Panc1 (cell line): ENCODE measurements at regions not wholly inside any gene's neighbourhood (a gene's known extent, or its start where the extent isn't known, plus 50 kb on each side); places are given as distances from the start of the nearest gene placed in this dataset.

ENCODE experiments used
- ATAC-seq: fragments of 200-7000 bp; cut with Tn5 transposase; 2 replicates; pipeline ENCODE4 v1.9.1; 2020; ENCODE audit warnings: mild to moderate bottlenecking, moderate library complexity
- BruUV-seq: library from RNA; stranded (reverse); fragments of 400-500 nt; replicated peaks from 2 replicates; lab custom pipeline; 2021; lab: Mats Ljungman, UMichigan
- CTCF ChIA-PET: fragments of 300-600 bp; sonication (Branson Sonifier 250); formaldehyde crosslinking; loops from one replicate; lab custom pipeline; 2022; ENCODE audit warnings: antibody characterized with exemption; lab: Charles Lee
- POLR2A ChIA-PET: fragments of 300-600 bp; sonication (Branson Sonifier 250); formaldehyde crosslinking; loops from one replicate; lab custom pipeline; 2022; ENCODE audit warnings: antibody characterized with exemption; lab: Charles Lee
- DNase-seq: peaks from one replicate; pipeline ENCODE4 v3.0.0-alpha.2; 2010; ENCODE audit warnings: low read depth, low spot score
- H3K27ac ChIP-seq: 2 replicates; pipeline ENCODE4 v1.5.1; 2011; ENCODE audit warnings: mild to moderate bottlenecking, low read length, inconsistent platforms
- H3K27me3 ChIP-seq: fragments of 200-500 bp; sonication (Bioruptor generic); 2 replicates; pipeline ENCODE4 v1.6.0; 2014; ENCODE audit warnings: low read length, inconsistent platforms; ENCODE audit not compliant: control insufficient read depth, insufficient read depth
- H3K36me3 ChIP-seq: fragments of 200-500 bp; sonication (Bioruptor generic); 2 replicates; pipeline ENCODE4 v1.5.1; 2014; ENCODE audit warnings: inconsistent platforms, mild to moderate bottlenecking, low read length, moderate library complexity; ENCODE audit not compliant: control insufficient read depth, insufficient read depth
- H3K4me1 ChIP-seq: 2 replicates; pipeline ENCODE4 v1.5.1; 2011; ENCODE audit warnings: inconsistent platforms, mild to moderate bottlenecking, low read length, moderate library complexity; ENCODE audit not compliant: control insufficient read depth, insufficient read depth
- H3K4me3 ChIP-seq, 2 experiments: 2 replicates each; pipeline ENCODE4 v1.5.1; 2011 to 2012; ENCODE audit warnings: low read depth in 2 of 2, low read length in 2 of 2, mild to moderate bottlenecking in 2 of 2, inconsistent platforms in 1 of 2, moderate library complexity in 1 of 2
- H3K9me3 ChIP-seq: fragments of 200-500 bp; sonication (Bioruptor generic); 2 replicates; pipeline ENCODE4 v1.5.1; 2014; ENCODE audit warnings: low read depth, mild to moderate bottlenecking, inconsistent platforms, low read length, moderate library complexity; ENCODE audit not compliant: control insufficient read depth, insufficient read depth
- CTCF ChIP-seq: fragments of 450-650 bp; IDR thresholded peaks from 2 replicates; pipeline ENCODE4 v1.5.1; 2017; ENCODE audit warnings: mild to moderate bottlenecking
- POLR2AphosphoS5 ChIP-seq: IDR thresholded peaks from 2 replicates; pipeline ENCODE4 v1.6.1; 2012; ENCODE audit warnings: mild to moderate bottlenecking, low read depth, low read length, moderate library complexity
- REST ChIP-seq, 2 experiments: IDR thresholded peaks; 2 replicates each; pipeline ENCODE4 v1.6.1; 2011 to 2012; ENCODE audit warnings: low read depth in 2 of 2, control low read depth in 1 of 2, low read length in 1 of 2, mild to moderate bottlenecking in 1 of 2, moderate library complexity in 1 of 2; ENCODE audit not compliant: insufficient read depth in 1 of 2
- SIN3A ChIP-seq: IDR thresholded peaks from 2 replicates; pipeline ENCODE4 v1.6.1; 2012; ENCODE audit warnings: low read depth, mild to moderate bottlenecking, low read length, moderate library complexity, borderline replicate concordance; ENCODE audit not compliant: insufficient read depth
- TCF7L2 ChIP-seq: IDR thresholded peaks from 2 replicates; pipeline ENCODE4 v1.6.1; 2011; ENCODE audit warnings: mild to moderate bottlenecking, low read depth, low read length, inconsistent platforms
- in situ Hi-C: cut with HindIII; loops from 2 replicates; pipeline ENCODE4 v1.10.0; 2016; ENCODE audit warnings: low sequenced_read_pairs, low pct_unique_long_range_greater_than_20kb
- intact Hi-C: fragments of 100-400 bp; cut with micrococcal nuclease; formaldehyde crosslinking; loops from one replicate; pipeline ENCODE4 v1.10.0; 2022; ENCODE audit not compliant: unreplicated experiment

GRCh38 chr3:163601426-163601825 lies 1476.9 kb downstream of the SI start:
- intact Hi-C loops (no loop called here), in situ Hi-C loops (no loop called here)
- DNase-seq (no peak), ATAC-seq (no peak)
- Histone ChIP-seq H3K9me3 (no peaks in the 10 kb centered on the region), H3K4me3 (no peak overlapping the region), H3K27me3 (no peaks in the 10 kb centered on the region), H3K36me3 (no peaks in the 10 kb centered on the region), H3K27ac (no peak overlapping the region), H3K4me1 (no peaks in the 10 kb centered on the region)
- POLR2A ChIA-PET: no interaction called here
- CTCF ChIA-PET: no interaction called here
- TF ChIP-seq POLR2AphosphoS5: no peak
- TF ChIP-seq TCF7L2: no peak
- no peak for TF ChIP-seq CTCF
- TF ChIP-seq SIN3A: no peak
- no peak for TF ChIP-seq REST (IDR thresholded peaks at IDR 0.05; ENCODE audit: insufficient read depth in 1 of 2, low read depth in 2 of 2, low read length in 1 of 2)
- BruUV-seq: no TSS peak

GRCh38 chr3:163587342-163587741 lies 1491.0 kb downstream of the SI start:
- ChIA-PET CTCF (no interaction called here), POLR2A (no interaction called here)
- Histone ChIP-seq H3K36me3 (no peaks in the 10 kb centered on the region), H3K4me1 (no peaks in the 10 kb centered on the region), H3K9me3 (no peaks in the 10 kb centered on the region), H3K4me3 (no peak overlapping the region), H3K27me3 (no peaks in the 10 kb centered on the region), H3K27ac (no peak overlapping the region)
- TF ChIP-seq SIN3A (no peak), CTCF (no peak), TCF7L2 (no peak), REST (IDR thresholded peaks at IDR 0.05; ENCODE audit: insufficient read depth in 1 of 2, low read depth in 2 of 2, low read length in 1 of 2) (no peak), POLR2AphosphoS5 (no peak)
- intact Hi-C loops: no loop called here
- in situ Hi-C loops: no loop called here
- BruUV-seq: no TSS peak
- DNase-seq (peak; percentile 8), ATAC-seq (no peak)
